ENCODE measurements at regions not wholly inside any gene's neighbourhood (a gene's known extent, or its start where the extent isn't known, plus 50 kb on each side); places are given as distances from the start of the nearest gene placed in this dataset.
A peak's percentile ranks its signal among the peaks of the same experiment; 100 is the strongest.

GRCh38 chr4:165721815-165722214 lies 151.2 kb upstream of the TLL1 start:
- no peaks in the 10 kb centered on the region for H3K4me1 ChIP-seq (ENCODE audit: control insufficient read depth in 1 of 2, insufficient read depth in 2 of 2, low read length in 2 of 2)
- no peaks in the 10 kb centered on the region for H3K9me3 ChIP-seq (replicated peaks in 1 of 2; ENCODE audit: control insufficient read depth in 1 of 2, insufficient read depth in 1 of 2, low read length in 2 of 2)
- Mint-ChIP-seq H3K36me3 (no peaks in the 10 kb centered on the region), H3K9me3 (peaks cover 0 to 2% (median 2%) of the 10 kb centered on the region in 7 donors), H3K27me3 (ENCODE audit: low read depth in 3 of 3) (peaks cover 0 to 3% (median 0%) of the 10 kb centered on the region in 3 donors), H3K4me3 (no peak overlapping the region), H3K4me1 (no peaks in the 10 kb centered on the region), H3K27ac (peak overlapping the region in 1 of 7 donors; percentile 32)
- TF ChIP-seq CTCF (IDR thresholded peaks at IDR 0.05): no peak
- WGBS (ENCODE audit: insufficient coverage): 28% methylated on average over 3 of the region's 4 CpGs
- H3K79me2 ChIP-seq (ENCODE audit: insufficient read depth, low read length): no peaks in the 10 kb centered on the region
- DNase-seq: no peak
- no peak overlapping the region for H3K4me2 ChIP-seq (replicated peaks; ENCODE audit: extremely low read depth, low read length, poor library complexity, severe bottlenecking)
- no peak overlapping the region for H3K27ac ChIP-seq (ENCODE audit: low read depth in 1 of 2, low read length in 2 of 2)
- H4K20me1 ChIP-seq (ENCODE audit: insufficient read depth, low read length): no peaks in the 10 kb centered on the region
- intact Hi-C loops (cut with micrococcal nuclease): no loop called here
- no peak overlapping the region for H3K9ac ChIP-seq (ENCODE audit: insufficient read depth, low read length, poor library complexity, severe bottlenecking)
- no peak overlapping the region for H3K4me3 ChIP-seq (replicated peaks in 1 of 3; ENCODE audit: low read depth in 2 of 3, low read length in 3 of 3)
- no peaks in the 10 kb centered on the region for H3K27me3 ChIP-seq (ENCODE audit: control insufficient read depth in 2 of 2, insufficient read depth in 2 of 2, low read length in 2 of 2)
- H3K36me3 ChIP-seq (replicated peaks in 1 of 2; ENCODE audit: control insufficient read depth in 1 of 2, insufficient read depth in 2 of 2, low read length in 2 of 2): no peaks in the 10 kb centered on the region
- no peak overlapping the region for H2AFZ ChIP-seq (ENCODE audit: insufficient read depth, low read depth, low read length, poor library complexity, severe bottlenecking)

DNA sequence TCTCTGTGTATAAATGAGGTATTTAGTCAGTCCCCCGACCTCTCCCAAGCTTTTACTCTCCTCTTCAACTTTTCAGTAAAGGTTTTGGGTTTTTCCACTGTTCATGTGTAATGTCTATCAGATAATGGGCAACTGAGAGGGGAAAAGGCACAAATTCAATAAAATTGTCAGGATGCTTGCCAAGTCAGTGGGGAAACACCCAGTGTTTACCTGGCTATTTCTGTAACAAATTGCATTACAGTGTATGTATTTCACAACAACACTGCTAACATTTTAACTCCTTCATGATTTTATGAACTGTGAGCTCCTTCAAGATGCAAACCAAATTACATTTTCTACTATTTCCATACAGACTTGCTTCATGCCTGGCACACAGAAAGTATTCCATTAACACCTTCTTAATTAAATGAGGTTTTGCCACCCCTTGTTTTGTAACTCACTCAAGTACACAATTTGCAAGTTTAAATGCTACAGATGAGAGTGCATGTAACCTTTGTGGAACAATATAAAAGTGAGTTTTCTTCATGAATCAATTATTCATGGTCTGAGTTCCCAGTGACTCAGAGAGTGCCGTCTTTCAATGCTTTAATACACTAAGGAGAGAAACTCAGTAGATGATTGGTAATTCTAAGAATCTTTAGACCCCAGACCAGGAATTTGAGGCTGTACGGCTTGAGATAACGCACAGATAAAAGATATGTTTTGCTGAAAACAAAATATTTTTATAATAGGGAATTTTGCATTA lies 149.8 kb upstream of the TLL1 start:
- Histone ChIP-seq H3K9ac (ENCODE audit: insufficient read depth, low read length, poor library complexity, severe bottlenecking) (no peak overlapping the region), H3K9me3 (replicated peaks in 1 of 2; ENCODE audit: control insufficient read depth in 1 of 2, insufficient read depth in 1 of 2, low read length in 2 of 2) (no peaks in the 10 kb centered on the region), H2AFZ (ENCODE audit: insufficient read depth, low read depth, low read length, poor library complexity, severe bottlenecking) (no peak overlapping the region), H3K79me2 (ENCODE audit: insufficient read depth, low read length) (no peaks in the 10 kb centered on the region), H3K36me3 (replicated peaks in 1 of 2; ENCODE audit: control insufficient read depth in 1 of 2, insufficient read depth in 2 of 2, low read length in 2 of 2) (no peaks in the 10 kb centered on the region), H3K4me3 (replicated peaks in 1 of 3; ENCODE audit: low read depth in 2 of 3, low read length in 3 of 3) (no peak overlapping the region), H3K4me1 (ENCODE audit: control insufficient read depth in 1 of 2, insufficient read depth in 2 of 2, low read length in 2 of 2) (no peaks in the 10 kb centered on the region), H3K4me2 (replicated peaks; ENCODE audit: extremely low read depth, low read length, poor library complexity, severe bottlenecking) (no peak overlapping the region), H4K20me1 (ENCODE audit: insufficient read depth, low read length) (no peaks in the 10 kb centered on the region), H3K27me3 (ENCODE audit: control insufficient read depth in 2 of 2, insufficient read depth in 2 of 2, low read length in 2 of 2) (no peaks in the 10 kb centered on the region), H3K27ac (ENCODE audit: low read depth in 1 of 2, low read length in 2 of 2) (no peak overlapping the region)
- intact Hi-C loops (cut with micrococcal nuclease): no loop called here
- no peak for DNase-seq
- Mint-ChIP-seq H3K36me3 (no peaks in the 10 kb centered on the region), H3K9me3 (peaks cover 0 to 7% (median 2%) of the 10 kb centered on the region in 7 donors), H3K4me3 (no peak overlapping the region), H3K27ac (no peak overlapping the region), H3K27me3 (ENCODE audit: low read depth in 3 of 3) (peaks cover 0 to 3% (median 0%) of the 10 kb centered on the region in 3 donors), H3K4me1 (no peaks in the 10 kb centered on the region)
- no CpG with 5 or more reads among the region's 4 CpGs for WGBS (ENCODE audit: insufficient coverage)
- no peak for TF ChIP-seq CTCF (IDR thresholded peaks at IDR 0.05)

Measured in CD14-positive monocyte (primary cell).